GM21825 (cell line): ENCODE measurements at regions not wholly inside any gene's neighbourhood (a gene's known extent, or its start where the extent isn't known, plus 50 kb on each side); places are given as distances from the start of the nearest gene placed in this dataset.
"Not testable (repeated sequence)": the region's sequence is repeated elsewhere in the genome, so short reads cannot be mapped to it uniquely, and the experiment has no call there.

Source experiments
- ATAC-seq: cut with Tn5 transposase; IDR thresholded peaks from one replicate; pipeline ENCODE4 v1.9.1; 2021; ENCODE audit warnings: mild to moderate bottlenecking, moderate library complexity; ENCODE audit not compliant: unreplicated experiment

- ATAC-seq, result no peak
Observed at GRCh38 chr3:130569461-130570365, 52.7 kb downstream of the COL6A6 start.

- no peak for ATAC-seq
Observed at GRCh38 chr3:130572769-130573168, 55.8 kb downstream of the COL6A6 start.

GRCh38 chr3:130576375-130577266 lies 59.6 kb downstream of the COL6A6 start:
- no peak for ATAC-seq

DNA sequence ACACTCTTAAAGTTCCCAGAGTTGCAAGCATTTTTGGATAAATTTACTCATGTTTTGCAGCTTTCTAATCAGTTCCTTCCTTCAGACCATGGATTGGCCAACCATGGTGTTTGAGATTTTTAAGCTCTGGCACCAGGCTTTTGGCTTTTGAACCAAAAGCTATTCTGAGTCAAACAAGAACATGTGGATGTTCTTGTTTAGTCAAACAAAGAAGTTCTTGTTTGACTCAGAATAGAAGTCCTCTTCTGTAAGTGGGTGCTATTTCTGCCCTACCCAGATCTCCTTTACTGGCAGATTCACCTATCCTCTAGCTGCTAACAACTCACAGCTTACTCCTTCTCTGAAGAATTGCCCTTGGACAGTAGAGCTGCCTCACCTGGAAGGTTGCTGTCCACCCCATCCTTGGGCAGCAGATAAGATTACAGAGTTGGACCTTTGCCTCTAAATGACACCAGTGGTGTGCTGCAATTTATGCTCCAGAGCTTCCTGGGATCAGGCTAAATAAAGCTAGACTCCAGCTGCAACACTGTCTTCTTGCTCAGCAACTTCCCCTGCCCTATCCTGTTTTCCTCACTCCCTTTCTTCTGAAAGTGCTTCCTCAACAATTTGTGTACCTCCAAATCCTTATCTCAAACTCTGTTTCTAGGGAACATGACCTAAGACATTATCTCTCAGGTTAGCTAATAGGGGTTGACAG lies 65.6 kb downstream of the COL6A6 start:
- ATAC-seq, result peak; percentile 60

- ATAC-seq, result not testable (repeated sequence)
Observed at GRCh38 chr3:130594749-130595148, 77.8 kb downstream of the COL6A6 start.

DNA sequence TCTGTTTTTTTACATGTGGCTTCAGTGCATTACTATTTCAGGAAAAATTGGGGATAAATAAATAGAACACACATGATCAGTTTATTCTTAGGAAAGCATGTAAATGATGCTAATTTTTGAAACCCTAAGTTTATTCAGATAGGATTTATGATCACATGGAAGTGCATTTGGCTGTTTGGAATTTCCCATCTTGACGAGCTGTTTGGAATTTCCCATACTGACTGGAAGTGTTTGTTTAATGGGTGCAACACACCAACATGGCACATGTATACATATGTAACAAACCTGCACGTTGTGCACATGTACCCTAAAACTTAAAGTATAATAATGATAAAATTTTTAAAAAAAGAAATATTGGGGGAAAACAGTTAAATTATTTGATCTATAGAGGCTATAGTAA lies 79.5 kb downstream of the COL6A6 start:
- ATAC-seq, result no peak

- no peak for ATAC-seq
Observed at GRCh38 chr3:130601442-130601971, 84.5 kb downstream of the COL6A6 start.

- no peak for ATAC-seq
Observed at GRCh38 chr3:130604806-130605205, 87.8 kb downstream of the COL6A6 start.

DNA sequence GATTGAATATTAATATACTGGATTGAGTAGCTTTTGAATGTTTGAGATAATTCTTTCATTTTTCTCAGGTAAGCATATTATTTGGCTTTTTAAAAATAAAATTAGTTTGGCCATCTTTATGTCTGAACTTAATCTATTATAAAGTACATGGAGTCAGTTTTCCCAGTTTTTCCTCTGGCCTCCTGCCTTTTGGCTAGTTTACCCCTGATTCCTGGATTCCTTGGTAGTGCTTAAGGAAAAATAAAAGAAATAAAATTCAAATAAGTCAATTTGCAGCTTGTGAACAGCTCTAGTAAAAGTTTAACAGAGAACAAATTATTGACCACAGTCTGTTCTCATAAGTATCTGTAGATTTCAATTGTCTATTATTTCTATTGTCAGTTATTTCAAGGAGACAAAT lies 89.4 kb downstream of the COL6A6 start:
- no peak for ATAC-seq

GRCh38 chr3:130607553-130608154 lies 90.7 kb downstream of the COL6A6 start:
- ATAC-seq, result no peak

DNA sequence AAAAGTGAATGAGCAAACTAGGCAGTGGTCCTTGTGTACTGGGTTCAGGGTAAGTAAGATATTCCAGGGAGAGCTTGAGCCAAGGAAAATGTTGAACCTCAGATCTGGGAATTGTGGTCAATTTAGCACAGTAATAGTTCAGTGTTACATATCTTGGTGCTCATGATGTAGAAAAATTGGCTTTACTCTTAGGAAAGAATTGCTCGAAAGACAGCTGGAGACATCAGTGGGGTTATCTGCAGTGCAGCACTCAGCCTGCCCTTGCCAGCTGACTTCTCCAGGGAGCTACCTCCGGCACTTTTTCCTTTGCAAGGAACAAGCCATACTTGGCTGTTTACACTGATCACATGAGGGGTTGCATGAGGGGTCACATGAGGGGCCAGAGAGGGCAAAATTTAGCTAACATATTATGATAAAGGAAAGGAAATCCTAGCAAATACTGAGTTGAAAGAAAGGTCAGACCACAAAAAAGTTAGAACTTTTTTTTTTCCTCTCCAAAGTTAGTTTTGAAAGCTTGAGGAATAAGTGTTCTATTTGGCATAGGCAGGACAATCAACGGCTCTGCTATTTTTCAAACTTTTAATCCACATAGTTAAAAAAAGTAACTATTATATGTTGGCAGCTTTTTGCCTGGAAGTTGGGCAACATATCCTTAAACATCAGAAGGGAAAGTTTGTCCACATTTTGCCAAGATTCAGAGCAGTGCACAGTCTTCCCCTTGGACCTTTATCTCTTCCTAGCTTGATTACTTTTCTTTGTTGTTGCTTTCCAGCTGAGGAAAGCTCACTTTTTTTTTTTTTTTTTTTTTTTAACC lies 92.4 kb downstream of the COL6A6 start:
- ATAC-seq, result no peak

DNA sequence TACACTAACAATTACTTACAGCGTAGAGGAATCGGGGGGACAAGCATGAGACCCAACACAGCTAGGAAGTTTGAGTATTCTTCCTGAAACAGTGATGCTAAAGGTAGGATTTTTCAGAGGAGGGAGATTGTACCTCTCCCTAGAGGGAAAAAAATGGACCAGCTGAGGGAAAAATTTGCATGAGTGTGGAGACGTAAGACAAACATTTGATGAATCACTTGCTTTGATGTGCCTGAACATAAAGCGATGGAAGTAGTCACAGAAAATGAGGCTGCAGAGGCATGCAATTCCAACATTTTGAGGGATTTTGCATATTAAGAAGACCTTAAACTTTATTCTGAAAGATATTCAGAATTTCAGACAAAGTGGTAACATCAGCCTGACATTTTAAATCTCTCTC lies 102.2 kb downstream of the COL6A6 start:
- ATAC-seq, result no peak

DNA sequence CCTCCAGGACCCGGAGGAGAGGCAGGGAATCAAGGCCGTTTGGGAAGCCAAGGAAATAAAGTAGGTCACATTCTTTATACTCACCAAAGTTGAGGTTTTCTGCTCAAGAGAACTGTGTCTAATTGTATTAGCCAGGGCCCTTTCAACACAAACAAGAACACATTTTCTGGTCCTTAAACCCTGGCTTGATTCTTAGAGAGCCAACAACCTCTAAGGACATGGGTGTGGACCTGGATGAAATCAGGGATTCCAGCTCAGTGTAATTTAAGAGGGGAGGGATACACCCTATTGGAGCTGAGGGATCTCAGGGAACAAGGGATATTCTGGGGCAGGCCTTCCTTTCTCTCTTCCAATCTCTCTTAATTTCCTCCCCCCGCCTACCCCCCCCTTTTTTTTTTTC lies 104.8 kb downstream of the COL6A6 start:
- ATAC-seq, result no peak

DNA sequence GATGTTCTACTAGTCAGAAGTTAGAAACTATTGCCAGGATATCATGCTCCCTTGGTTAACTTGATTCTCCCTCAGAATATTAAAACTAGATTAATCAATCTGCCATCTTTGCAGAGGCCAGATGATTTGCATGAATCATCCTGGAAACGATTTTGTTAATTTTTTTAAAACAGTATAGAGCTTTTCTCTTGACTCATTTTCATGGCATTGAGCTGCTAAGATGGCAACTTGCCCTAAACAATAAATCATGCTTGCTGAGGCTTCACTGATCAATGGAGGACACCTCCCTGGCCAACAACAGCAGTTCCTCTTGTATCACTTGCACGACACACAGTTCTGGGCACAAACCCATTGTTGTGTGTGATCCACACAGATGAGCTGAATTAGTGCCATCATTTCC lies 109.1 kb downstream of the COL6A6 start:
- ATAC-seq, result no peak

DNA sequence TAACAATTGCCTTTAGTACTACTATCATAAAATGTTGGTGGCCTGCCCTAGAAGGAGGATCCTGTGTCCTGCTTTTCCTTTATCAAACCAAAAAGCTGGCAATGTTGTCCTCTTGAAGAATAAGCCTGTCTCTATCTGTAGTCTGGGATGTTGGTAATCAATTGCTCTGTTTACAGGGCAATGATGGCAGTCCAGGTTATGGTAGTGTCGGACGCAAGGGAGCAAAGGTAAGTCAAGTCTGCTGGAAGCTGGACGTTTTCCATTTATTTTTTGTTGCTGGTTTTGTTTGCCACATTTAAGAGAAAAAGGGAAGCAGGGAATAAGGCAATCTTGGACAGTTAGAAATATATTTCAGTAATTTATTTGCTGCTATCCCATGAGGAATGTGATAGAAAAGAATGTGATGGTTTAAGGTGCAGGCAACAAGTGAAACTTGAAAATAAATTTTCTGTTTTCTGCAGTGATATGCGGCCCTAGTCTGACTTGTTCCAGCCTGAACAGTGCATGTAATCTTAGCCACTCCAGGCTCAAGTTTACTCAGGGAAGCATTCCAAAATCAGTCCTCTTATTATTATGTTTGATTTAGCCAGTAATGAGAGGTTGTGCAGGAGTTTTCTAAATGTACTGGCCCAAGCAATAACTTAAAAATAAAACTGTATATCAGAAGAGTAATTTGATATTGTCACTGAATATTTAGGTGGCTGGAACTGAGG lies 110.3 kb downstream of the COL6A6 start:
- ATAC-seq, result no peak

DNA sequence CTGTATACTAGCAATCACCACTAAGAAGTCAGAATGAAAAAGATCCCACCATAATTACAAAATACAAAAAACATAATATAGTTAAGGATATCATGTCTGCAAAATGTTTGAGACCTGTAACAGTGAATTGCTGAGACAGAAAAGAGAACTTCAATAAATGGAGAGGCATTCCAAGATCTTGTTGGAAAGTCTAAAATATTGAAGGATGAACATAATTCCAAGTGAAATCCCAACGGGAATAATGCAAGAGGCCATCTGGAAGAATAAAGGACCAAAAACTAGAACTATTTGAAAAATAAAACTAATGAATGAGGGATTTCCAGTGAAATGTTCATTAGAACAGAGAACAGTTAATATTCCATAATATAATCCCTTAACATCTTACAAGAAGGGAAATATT lies 110.9 kb downstream of the COL6A6 start:
- no peak for ATAC-seq
